Globus pallidus (tissue), 1 donor: ENCODE measurements at regions not wholly inside any gene's neighbourhood (a gene's known extent, or its start where the extent isn't known, plus 50 kb on each side); places are given as distances from the start of the nearest gene placed in this dataset.
A peak's percentile ranks its signal among the peaks of the same experiment; 100 is the strongest.
"Not testable (repeated sequence)": the region's sequence is repeated elsewhere in the genome, so short reads cannot be mapped to it uniquely, and the experiment has no call there.

Source experiments
- DNase-seq: peaks from one replicate; pipeline ENCODE4 v3.0.0-alpha.2; 2015; ENCODE audit warnings: low spot score

GRCh38 chr10:22158426-22158825, 59.4 kb downstream of the EBLN1 start:
- no peak for DNase-seq

- no peak for DNase-seq
Measured at GRCh38 chr10:22156750-22157149, 61.1 kb downstream of the EBLN1 start.

GRCh38 chr10:22152403-22152802, 65.4 kb downstream of the EBLN1 start:
- no peak for DNase-seq

- no peak for DNase-seq
Measured at GRCh38 chr10:22150842-22151241, 67.0 kb downstream of the EBLN1 start.

- no peak for DNase-seq
Measured at GRCh38 chr10:22148961-22149360, 68.9 kb downstream of the EBLN1 start.

- DNase-seq = not testable (repeated sequence)
Measured at GRCh38 chr10:22145873-22146272, 71.9 kb downstream of the EBLN1 start.

- DNase-seq = peak; percentile 9
Measured at GRCh38 chr10:22137542-22137941, 80.3 kb downstream of the EBLN1 start.

- DNase-seq = no peak
Measured at GRCh38 chr10:22135591-22135990, 82.2 kb downstream of the EBLN1 start.

GRCh38 chr10:22133749-22134624, 83.8 kb downstream of the EBLN1 start:
- no peak for DNase-seq

- not testable (repeated sequence) for DNase-seq
Measured at GRCh38 chr10:22130824-22131223, 87.0 kb downstream of the EBLN1 start.

- DNase-seq = not testable (repeated sequence)
Measured at GRCh38 chr10:22129612-22130011, 88.2 kb downstream of the EBLN1 start.

GRCh38 chr10:22121181-22121580, 96.6 kb downstream of the EBLN1 start:
- DNase-seq = not testable (repeated sequence)

GRCh38 chr10:22120072-22120471, 97.7 kb downstream of the EBLN1 start:
- not testable (repeated sequence) for DNase-seq

- not testable (repeated sequence) for DNase-seq
Measured at GRCh38 chr10:22119575-22119974, 98.2 kb downstream of the EBLN1 start.

- DNase-seq = no peak
Measured at GRCh38 chr10:22111705-22112104, 106.1 kb downstream of the EBLN1 start.

- no peak for DNase-seq
Measured at GRCh38 chr10:22111260-22111659, 106.6 kb downstream of the EBLN1 start.

- no peak for DNase-seq
Measured at GRCh38 chr10:22110761-22111160, 107.1 kb downstream of the EBLN1 start.

GRCh38 chr10:22105270-22105669, 101.7 kb upstream of the DNAJC1 start:
- no peak for DNase-seq

- DNase-seq = no peak
Measured at GRCh38 chr10:22103701-22104470, 100.4 kb upstream of the DNAJC1 start.

GRCh38 chr10:22097696-22098095, 94.2 kb upstream of the DNAJC1 start:
- no peak for DNase-seq

GRCh38 chr10:22091260-22091659, 87.7 kb upstream of the DNAJC1 start:
- DNase-seq = not testable (repeated sequence)

GRCh38 chr10:22087402-22087738, 83.8 kb upstream of the DNAJC1 start:
- DNase-seq = no peak

- DNase-seq = peak; percentile 60
Measured at GRCh38 chr10:22086730-22087401, 83.3 kb upstream of the DNAJC1 start.
